H1 (cell line): ENCODE measurements at regions not wholly inside any gene's neighbourhood (a gene's known extent, or its start where the extent isn't known, plus 50 kb on each side); places are given as distances from the start of the nearest gene placed in this dataset.
A peak's percentile ranks its signal among the peaks of the same experiment; 100 is the strongest.

ENCODE experiments used
- CTCF ChIP-seq, 3 experiments: IDR thresholded peaks; 1 replicate in 2 of 3; 2 replicates in 1 of 3; pipeline versions ENCODE4 v1.5.1 to v1.6.1; 2011; ENCODE audit warnings: low read length in 3 of 3, mild to moderate bottlenecking in 3 of 3, inconsistent platforms in 2 of 3, low read depth in 1 of 3, moderate library complexity in 1 of 3; ENCODE audit not compliant: insufficient read depth in 1 of 3; ENCODE audit errors: control extremely low read depth in 1 of 3
- EP300 ChIP-seq, 2 experiments: IDR thresholded peaks; 1 replicate in 1 of 2; 2 replicates in 1 of 2; pipeline ENCODE4 v1.6.1; 2011 to 2012; ENCODE audit warnings: low read depth in 2 of 2, low read length in 2 of 2, mild to moderate bottlenecking in 2 of 2, borderline replicate concordance in 1 of 2, inconsistent platforms in 1 of 2, moderate library complexity in 1 of 2
- FOSL1 ChIP-seq: IDR thresholded peaks from 2 replicates; pipeline ENCODE4 v1.6.1; 2011; ENCODE audit warnings: mild to moderate bottlenecking, low read depth, low read length, moderate library complexity; ENCODE audit not compliant: insufficient read depth
- JUN ChIP-seq: IDR thresholded peaks from 2 replicates; pipeline ENCODE4 v1.6.1; 2011; ENCODE audit warnings: low read depth, mild to moderate bottlenecking, improper control_type of control experiment, low read length
- KDM1A ChIP-seq: fragments of 200-600, 300-600 bp; sonication (generic); IDR thresholded peaks from 2 replicates; pipeline ENCODE4 v1.7.1; 2016; ENCODE audit warnings: mild to moderate bottlenecking, low read length, borderline replicate concordance
- POLR2A ChIP-seq, 2 experiments: IDR thresholded peaks; 1 replicate in 1 of 2; 2 replicates in 1 of 2; pipeline ENCODE4 v1.6.1; 2011; ENCODE audit warnings: low read depth in 2 of 2, low read length in 2 of 2, mild to moderate bottlenecking in 2 of 2; ENCODE audit errors: control extremely low read depth in 1 of 2
- POLR2AphosphoS5 ChIP-seq: IDR thresholded peaks from 2 replicates; pipeline ENCODE4 v1.6.1; 2011; ENCODE audit warnings: low read depth, low read length
- RAD21 ChIP-seq, 2 experiments: IDR thresholded peaks in 1 of 2; conservative IDR thresholded peaks in 1 of 2; 2 replicates each; pipeline ENCODE4 v1.6.1; 2011; ENCODE audit warnings: low read depth in 2 of 2, low read length in 2 of 2, improper control_type of control experiment in 1 of 2, inconsistent platforms in 1 of 2, mild to moderate bottlenecking in 1 of 2, moderate library complexity in 1 of 2
- SUZ12 ChIP-seq: fragments of 200-600 bp; sonication (generic); IDR thresholded peaks from 2 replicates; pipeline ENCODE4 v1.6.1; 2012; ENCODE audit warnings: mild to moderate bottlenecking, inconsistent platforms, low read length, moderate library complexity, mixed read lengths
- TAF1 ChIP-seq: IDR thresholded peaks from 2 replicates; pipeline ENCODE4 v1.6.1; 2011; ENCODE audit warnings: mild to moderate bottlenecking, low read depth, low read length
- USF2 ChIP-seq: IDR thresholded peaks from 2 replicates; pipeline ENCODE4 v1.6.1; 2011; ENCODE audit warnings: low read length, improper control_type of control experiment
- YY1 ChIP-seq: IDR thresholded peaks from 2 replicates; pipeline ENCODE4 v1.6.1; 2011; ENCODE audit warnings: low read depth, mild to moderate bottlenecking, low read length

GRCh38 chr15:98142572-98142971 is 182.1 kb downstream of the ARRDC4 start:
- peak; percentile 68 to 74 (median 72) for TF ChIP-seq CTCF (IDR thresholded peaks at IDR 0.05; ENCODE audit: control extremely low read depth in 1 of 3, insufficient read depth in 1 of 3, low read depth in 1 of 3, low read length in 3 of 3)
- TF ChIP-seq RAD21 (IDR thresholded peaks at IDR 0.05 in 1 of 2, conservative IDR thresholded peaks at IDR 0.05 in 1 of 2; ENCODE audit: low read depth in 2 of 2, low read length in 2 of 2) = peak; percentile 78 to 81
- no peak for TF ChIP-seq TAF1
- no peak for TF ChIP-seq YY1
- TF ChIP-seq POLR2AphosphoS5 = no peak
- no peak for TF ChIP-seq EP300 (IDR thresholded peaks at IDR 0.05; ENCODE audit: borderline replicate concordance in 1 of 2, low read depth in 2 of 2, low read length in 2 of 2)
- no peak for TF ChIP-seq USF2
- no peak for TF ChIP-seq SUZ12
- TF ChIP-seq KDM1A = no peak
- no peak for TF ChIP-seq POLR2A (IDR thresholded peaks at IDR 0.05; ENCODE audit: control extremely low read depth in 1 of 2, low read depth in 2 of 2, low read length in 2 of 2)
- no peak for TF ChIP-seq JUN
- no peak for TF ChIP-seq FOSL1
